ENCODE measurements at regions not wholly inside any gene's neighbourhood (a gene's known extent, or its start where the extent isn't known, plus 50 kb on each side); places are given as distances from the start of the nearest gene placed in this dataset.
"Not testable (repeated sequence)": the region's sequence is repeated elsewhere in the genome, so short reads cannot be mapped to it uniquely, and the experiment has no call there.

GRCh38 chr2:193199322-193199721, 1004.6 kb upstream of the TMEFF2 start:
- ATAC-seq (ENCODE audit: insufficient number of reproducible peaks, low FRiP score, low read depth) = no peak
- no peaks in the 10 kb centered on the region for H3K36me3 ChIP-seq
- no peak overlapping the region for H3K4me3 ChIP-seq
- H3K27me3 ChIP-seq (replicated peaks; ENCODE audit: insufficient read depth) = no peaks in the 10 kb centered on the region
- H3K9me3 ChIP-seq = no peaks in the 10 kb centered on the region
- H3K4me1 ChIP-seq (ENCODE audit: control insufficient read depth in 1 of 2, low read depth in 2 of 2) = no peaks in the 10 kb centered on the region
- TF ChIP-seq CTCF (IDR thresholded peaks at IDR 0.05) = no peak
- no peak overlapping the region for H3K27ac ChIP-seq
- no peak for DNase-seq (ENCODE audit: low spot score)

GRCh38 chr2:193187816-193188215, 993.1 kb upstream of the TMEFF2 start:
- no peaks in the 10 kb centered on the region for H3K9me3 ChIP-seq
- DNase-seq (ENCODE audit: low spot score) (no peak), ATAC-seq (ENCODE audit: insufficient number of reproducible peaks, low FRiP score, low read depth) (no peak)
- H3K36me3 ChIP-seq = no peaks in the 10 kb centered on the region
- H3K4me3 ChIP-seq = peak overlapping the region; percentile 38
- no peak for TF ChIP-seq CTCF (IDR thresholded peaks at IDR 0.05)
- no peaks in the 10 kb centered on the region for H3K27me3 ChIP-seq (replicated peaks; ENCODE audit: insufficient read depth)
- no peak overlapping the region for H3K27ac ChIP-seq
- no peaks in the 10 kb centered on the region for H3K4me1 ChIP-seq (ENCODE audit: control insufficient read depth in 1 of 2, low read depth in 2 of 2)

- H3K9me3 ChIP-seq; H3K27me3 ChIP-seq (replicated peaks; ENCODE audit: insufficient read depth); H3K4me3 ChIP-seq; ATAC-seq (ENCODE audit: insufficient number of reproducible peaks, low FRiP score, low read depth); DNase-seq (ENCODE audit: low spot score); H3K4me1 ChIP-seq (ENCODE audit: control insufficient read depth in 1 of 2, low read depth in 2 of 2); H3K27ac ChIP-seq; H3K36me3 ChIP-seq: not testable (repeated sequence)
Measured at GRCh38 chr2:193170981-193171380, 976.2 kb upstream of the TMEFF2 start.

GRCh38 chr2:193156480-193156879, 961.7 kb upstream of the TMEFF2 start:
- H3K4me1 ChIP-seq (ENCODE audit: control insufficient read depth in 1 of 2, low read depth in 2 of 2) = no peaks in the 10 kb centered on the region
- H3K36me3 ChIP-seq = no peaks in the 10 kb centered on the region
- TF ChIP-seq CTCF (IDR thresholded peaks at IDR 0.05) = no peak
- ATAC-seq (ENCODE audit: insufficient number of reproducible peaks, low FRiP score, low read depth) (no peak), DNase-seq (ENCODE audit: low spot score) (no peak)
- no peak overlapping the region for H3K4me3 ChIP-seq
- H3K27me3 ChIP-seq (replicated peaks; ENCODE audit: insufficient read depth) = no peaks in the 10 kb centered on the region
- no peaks in the 10 kb centered on the region for H3K9me3 ChIP-seq
- no peak overlapping the region for H3K27ac ChIP-seq

- no peaks in the 10 kb centered on the region for H3K36me3 ChIP-seq
- TF ChIP-seq CTCF (IDR thresholded peaks at IDR 0.05) = no peak
- no peaks in the 10 kb centered on the region for H3K27me3 ChIP-seq (replicated peaks; ENCODE audit: insufficient read depth)
- no peak overlapping the region for H3K27ac ChIP-seq
- H3K4me1 ChIP-seq (ENCODE audit: control insufficient read depth in 1 of 2, low read depth in 2 of 2) = no peaks in the 10 kb centered on the region
- H3K4me3 ChIP-seq = no peak overlapping the region
- DNase-seq (ENCODE audit: low spot score) = no peak
- no peaks in the 10 kb centered on the region for H3K9me3 ChIP-seq
- no peak for ATAC-seq (ENCODE audit: insufficient number of reproducible peaks, low FRiP score, low read depth)
Measured at GRCh38 chr2:193154076-193154475, 959.3 kb upstream of the TMEFF2 start.

- no peak for ATAC-seq (ENCODE audit: insufficient number of reproducible peaks, low FRiP score, low read depth)
- H3K27ac ChIP-seq = no peak overlapping the region
- TF ChIP-seq CTCF (IDR thresholded peaks at IDR 0.05) = no peak
- no peaks in the 10 kb centered on the region for H3K9me3 ChIP-seq
- no peak for DNase-seq (ENCODE audit: low spot score)
- H3K4me1 ChIP-seq (ENCODE audit: control insufficient read depth in 1 of 2, low read depth in 2 of 2) = no peaks in the 10 kb centered on the region
- H3K36me3 ChIP-seq = no peaks in the 10 kb centered on the region
- H3K4me3 ChIP-seq = no peak overlapping the region
- H3K27me3 ChIP-seq (replicated peaks; ENCODE audit: insufficient read depth) = no peaks in the 10 kb centered on the region
Measured at GRCh38 chr2:193153576-193153975, 958.8 kb upstream of the TMEFF2 start.

GRCh38 chr2:193142467-193142866, 947.7 kb upstream of the TMEFF2 start:
- not testable (repeated sequence) for H3K9me3 ChIP-seq; DNase-seq (ENCODE audit: low spot score); ATAC-seq (ENCODE audit: insufficient number of reproducible peaks, low FRiP score, low read depth); H3K36me3 ChIP-seq; H3K4me1 ChIP-seq (ENCODE audit: control insufficient read depth in 1 of 2, low read depth in 2 of 2); H3K4me3 ChIP-seq; H3K27ac ChIP-seq; H3K27me3 ChIP-seq (replicated peaks; ENCODE audit: insufficient read depth)

All from thoracic aorta (tissue), 2 donors.